ENCODE measurements at regions not wholly inside any gene's neighbourhood (a gene's known extent, or its start where the extent isn't known, plus 50 kb on each side); places are given as distances from the start of the nearest gene placed in this dataset.

DNA sequence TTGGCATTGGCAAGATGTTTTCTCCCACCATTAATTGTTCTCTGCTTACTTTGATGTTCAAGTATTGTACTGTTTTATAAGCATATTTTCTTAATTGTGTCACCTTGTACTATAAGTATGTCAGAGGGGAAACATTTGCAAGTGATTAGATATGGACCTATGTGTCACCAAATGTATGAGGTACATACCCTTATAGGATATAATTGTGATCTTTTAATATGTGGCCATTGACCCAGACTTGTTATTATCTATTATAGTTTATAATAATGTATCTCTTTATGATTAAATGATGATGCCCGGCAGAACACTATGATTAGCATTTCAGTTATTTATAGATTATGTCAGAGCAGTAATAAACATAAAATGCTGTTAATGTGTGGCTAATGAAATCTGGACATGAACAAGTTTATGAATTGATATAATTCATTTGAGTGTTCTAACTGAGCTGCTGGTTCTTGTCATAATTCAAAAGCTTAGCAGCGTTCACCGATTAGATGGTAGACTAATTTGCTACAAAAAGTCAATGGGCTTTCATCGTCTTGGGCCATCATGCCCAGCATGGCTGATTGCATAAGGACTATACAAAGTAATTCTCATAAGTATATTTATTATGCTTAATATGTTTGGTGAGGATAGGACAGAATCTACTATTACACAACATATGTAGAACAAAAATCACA is 480.9 kb upstream of the FANCL start:
- TF ChIP-seq, protein P1, sequence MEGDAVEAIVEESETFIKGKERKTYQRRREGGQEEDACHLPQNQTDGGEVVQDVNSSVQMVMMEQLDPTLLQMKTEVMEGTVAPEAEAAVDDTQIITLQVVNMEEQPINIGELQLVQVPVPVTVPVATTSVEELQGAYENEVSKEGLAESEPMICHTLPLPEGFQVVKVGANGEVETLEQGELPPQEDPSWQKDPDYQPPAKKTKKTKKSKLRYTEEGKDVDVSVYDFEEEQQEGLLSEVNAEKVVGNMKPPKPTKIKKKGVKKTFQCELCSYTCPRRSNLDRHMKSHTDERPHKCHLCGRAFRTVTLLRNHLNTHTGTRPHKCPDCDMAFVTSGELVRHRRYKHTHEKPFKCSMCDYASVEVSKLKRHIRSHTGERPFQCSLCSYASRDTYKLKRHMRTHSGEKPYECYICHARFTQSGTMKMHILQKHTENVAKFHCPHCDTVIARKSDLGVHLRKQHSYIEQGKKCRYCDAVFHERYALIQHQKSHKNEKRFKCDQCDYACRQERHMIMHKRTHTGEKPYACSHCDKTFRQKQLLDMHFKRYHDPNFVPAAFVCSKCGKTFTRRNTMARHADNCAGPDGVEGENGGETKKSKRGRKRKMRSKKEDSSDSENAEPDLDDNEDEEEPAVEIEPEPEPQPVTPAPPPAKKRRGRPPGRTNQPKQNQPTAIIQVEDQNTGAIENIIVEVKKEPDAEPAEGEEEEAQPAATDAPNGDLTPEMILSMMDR (IDR thresholded peaks at IDR 0.05; ENCODE audit: low read depth, low read length), result no peak
- TF ChIP-seq EZH2phosphoT487 (IDR thresholded peaks at IDR 0.05; ENCODE audit: low read depth), result no peak

Data from OCI-LY3 (cell line).